HepG2 (cell line): ENCODE measurements at regions not wholly inside any gene's neighbourhood (a gene's known extent, or its start where the extent isn't known, plus 50 kb on each side); places are given as distances from the start of the nearest gene placed in this dataset.

ENCODE experiments used
- ARID2 ChIP-seq: sonication (generic); formaldehyde crosslinking; IDR thresholded peaks from 2 replicates; pipeline ENCODE4 v1.8.1; 2022; ENCODE audit warnings: mild to moderate bottlenecking, missing genetic modification reagents, borderline replicate concordance
- ARNTL ChIP-seq: sonication (generic); formaldehyde crosslinking; IDR thresholded peaks from 2 replicates; pipeline ENCODE4 v1.4.0; 2020; ENCODE audit warnings: mild to moderate bottlenecking, missing genetic modification reagents
- MAFG ChIP-seq: sonication (generic); formaldehyde crosslinking; IDR thresholded peaks from 2 replicates; pipeline ENCODE4 v1.5.1; 2020; ENCODE audit warnings: mild to moderate bottlenecking, missing genetic modification reagents
- MYNN ChIP-seq: sonication (generic); formaldehyde crosslinking; IDR thresholded peaks from 2 replicates; pipeline ENCODE4 v1.4.0; 2020; ENCODE audit warnings: mild to moderate bottlenecking, low read depth, missing genetic modification reagents
- NR3C1 ChIP-seq: sonication (generic); formaldehyde crosslinking; IDR thresholded peaks from 2 replicates; pipeline ENCODE4 v1.4.0; 2020; ENCODE audit warnings: missing genetic modification reagents
- SNRNP70 ChIP-seq: fragments of 200-400 bp; formaldehyde crosslinking; IDR thresholded peaks from 2 replicates; pipeline ENCODE4 v1.6.1; 2017; ENCODE audit warnings: mild to moderate bottlenecking, low read depth, low read length, moderate library complexity
- SP4 ChIP-seq: sonication (generic); formaldehyde crosslinking; IDR thresholded peaks from 2 replicates; pipeline ENCODE4 v1.8.1; 2023; ENCODE audit warnings: mild to moderate bottlenecking, missing genetic modification reagents
- TOPORS ChIP-seq: sonication (generic); formaldehyde crosslinking; IDR thresholded peaks from 2 replicates; pipeline ENCODE4 v1.8.0; 2023; ENCODE audit warnings: mild to moderate bottlenecking, missing genetic modification reagents
- ZBTB7A ChIP-seq: sonication (generic); formaldehyde crosslinking; IDR thresholded peaks from 2 replicates; pipeline ENCODE4 v1.8.0; 2022; ENCODE audit warnings: mild to moderate bottlenecking, missing genetic modification reagents
- ZNF350 ChIP-seq: sonication (generic); formaldehyde crosslinking; IDR thresholded peaks from 2 replicates; pipeline ENCODE4 v1.4.0; 2020; ENCODE audit warnings: mild to moderate bottlenecking, low read depth, missing genetic modification reagents, borderline replicate concordance
- ZNF543 ChIP-seq: sonication (generic); formaldehyde crosslinking; IDR thresholded peaks from 2 replicates; pipeline ENCODE4 v1.4.0; 2020; ENCODE audit warnings: mild to moderate bottlenecking, missing genetic modification reagents
- ZNF562 ChIP-seq: sonication (generic); formaldehyde crosslinking; IDR thresholded peaks from 2 replicates; pipeline ENCODE4 v1.8.0; 2022; ENCODE audit warnings: missing genetic modification reagents, borderline replicate concordance
- ZSCAN25 ChIP-seq: sonication (generic); formaldehyde crosslinking; IDR thresholded peaks from 2 replicates; pipeline ENCODE4 v1.8.0; 2022; ENCODE audit warnings: mild to moderate bottlenecking, missing genetic modification reagents
- TF ChIP-seq, protein P1 (sequence below): sonication (generic); formaldehyde crosslinking; IDR thresholded peaks from 2 replicates; pipeline ENCODE4; 2020; ENCODE audit warnings: missing genetic modification reagents, mild to moderate bottlenecking, borderline replicate concordance
- TF ChIP-seq, protein P2 (sequence below): sonication (generic); formaldehyde crosslinking; IDR thresholded peaks from 2 replicates; pipeline ENCODE4 v1.5.0; 2020; ENCODE audit warnings: mild to moderate bottlenecking, missing genetic modification reagents
- TF ChIP-seq, protein P3 (sequence below): sonication (generic); formaldehyde crosslinking; IDR thresholded peaks from 2 replicates; pipeline ENCODE4 v1.4.0; 2020; ENCODE audit warnings: mild to moderate bottlenecking, missing genetic modification reagents, borderline replicate concordance
- TF ChIP-seq, protein P4 (sequence below): sonication (generic); formaldehyde crosslinking; IDR thresholded peaks from 2 replicates; pipeline ENCODE4 v1.4.0; 2020; ENCODE audit warnings: missing genetic modification reagents, mild to moderate bottlenecking, borderline replicate concordance

DNA sequence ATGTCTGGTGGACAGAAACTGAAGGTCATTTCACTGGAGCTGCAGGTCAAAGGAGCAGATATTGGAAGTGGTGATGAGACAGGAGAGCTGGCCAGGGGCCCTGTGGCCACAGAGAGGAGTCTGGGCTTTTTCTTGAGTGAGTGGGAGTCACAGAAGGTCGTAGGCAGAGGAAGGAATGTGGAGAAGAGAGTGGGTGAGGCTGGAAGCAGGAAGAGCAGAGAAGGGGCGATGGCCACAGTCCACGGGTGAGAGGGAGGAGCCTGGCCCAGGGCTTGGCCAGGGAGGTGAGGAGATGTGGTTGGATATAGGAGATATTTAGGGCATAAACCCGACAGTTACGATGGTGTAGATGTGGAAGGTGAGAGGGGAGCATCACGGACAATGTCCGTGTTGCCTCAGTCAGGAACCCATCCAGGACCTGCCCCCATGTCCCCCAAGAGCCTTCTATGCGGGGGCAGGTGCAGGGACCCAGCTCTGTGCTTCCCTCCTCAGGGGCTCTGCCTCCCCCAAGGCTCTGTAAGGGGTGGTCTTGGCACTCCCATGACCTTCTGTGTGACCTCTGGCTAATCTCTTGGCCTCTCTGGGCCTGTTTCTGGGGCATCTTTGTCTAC is 150.5 kb upstream of the PTPN1 start (continued):
- TF ChIP-seq, protein P1, sequence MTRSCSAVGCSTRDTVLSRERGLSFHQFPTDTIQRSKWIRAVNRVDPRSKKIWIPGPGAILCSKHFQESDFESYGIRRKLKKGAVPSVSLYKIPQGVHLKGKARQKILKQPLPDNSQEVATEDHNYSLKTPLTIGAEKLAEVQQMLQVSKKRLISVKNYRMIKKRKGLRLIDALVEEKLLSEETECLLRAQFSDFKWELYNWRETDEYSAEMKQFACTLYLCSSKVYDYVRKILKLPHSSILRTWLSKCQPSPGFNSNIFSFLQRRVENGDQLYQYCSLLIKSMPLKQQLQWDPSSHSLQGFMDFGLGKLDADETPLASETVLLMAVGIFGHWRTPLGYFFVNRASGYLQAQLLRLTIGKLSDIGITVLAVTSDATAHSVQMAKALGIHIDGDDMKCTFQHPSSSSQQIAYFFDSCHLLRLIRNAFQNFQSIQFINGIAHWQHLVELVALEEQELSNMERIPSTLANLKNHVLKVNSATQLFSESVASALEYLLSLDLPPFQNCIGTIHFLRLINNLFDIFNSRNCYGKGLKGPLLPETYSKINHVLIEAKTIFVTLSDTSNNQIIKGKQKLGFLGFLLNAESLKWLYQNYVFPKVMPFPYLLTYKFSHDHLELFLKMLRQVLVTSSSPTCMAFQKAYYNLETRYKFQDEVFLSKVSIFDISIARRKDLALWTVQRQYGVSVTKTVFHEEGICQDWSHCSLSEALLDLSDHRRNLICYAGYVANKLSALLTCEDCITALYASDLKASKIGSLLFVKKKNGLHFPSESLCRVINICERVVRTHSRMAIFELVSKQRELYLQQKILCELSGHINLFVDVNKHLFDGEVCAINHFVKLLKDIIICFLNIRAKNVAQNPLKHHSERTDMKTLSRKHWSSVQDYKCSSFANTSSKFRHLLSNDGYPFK (CRISPR knock-in tag) = peak; percentile 15; the same call in 1 of the 2 replicates
- TF ChIP-seq, protein P2, sequence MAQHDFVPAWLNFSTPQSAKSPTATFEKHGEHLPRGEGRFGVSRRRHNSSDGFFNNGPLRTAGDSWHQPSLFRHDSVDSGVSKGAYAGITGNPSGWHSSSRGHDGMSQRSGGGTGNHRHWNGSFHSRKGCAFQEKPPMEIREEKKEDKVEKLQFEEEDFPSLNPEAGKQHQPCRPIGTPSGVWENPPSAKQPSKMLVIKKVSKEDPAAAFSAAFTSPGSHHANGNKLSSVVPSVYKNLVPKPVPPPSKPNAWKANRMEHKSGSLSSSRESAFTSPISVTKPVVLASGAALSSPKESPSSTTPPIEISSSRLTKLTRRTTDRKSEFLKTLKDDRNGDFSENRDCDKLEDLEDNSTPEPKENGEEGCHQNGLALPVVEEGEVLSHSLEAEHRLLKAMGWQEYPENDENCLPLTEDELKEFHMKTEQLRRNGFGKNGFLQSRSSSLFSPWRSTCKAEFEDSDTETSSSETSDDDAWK (CRISPR knock-in tag) = no peak
- TF ChIP-seq, protein P3, sequence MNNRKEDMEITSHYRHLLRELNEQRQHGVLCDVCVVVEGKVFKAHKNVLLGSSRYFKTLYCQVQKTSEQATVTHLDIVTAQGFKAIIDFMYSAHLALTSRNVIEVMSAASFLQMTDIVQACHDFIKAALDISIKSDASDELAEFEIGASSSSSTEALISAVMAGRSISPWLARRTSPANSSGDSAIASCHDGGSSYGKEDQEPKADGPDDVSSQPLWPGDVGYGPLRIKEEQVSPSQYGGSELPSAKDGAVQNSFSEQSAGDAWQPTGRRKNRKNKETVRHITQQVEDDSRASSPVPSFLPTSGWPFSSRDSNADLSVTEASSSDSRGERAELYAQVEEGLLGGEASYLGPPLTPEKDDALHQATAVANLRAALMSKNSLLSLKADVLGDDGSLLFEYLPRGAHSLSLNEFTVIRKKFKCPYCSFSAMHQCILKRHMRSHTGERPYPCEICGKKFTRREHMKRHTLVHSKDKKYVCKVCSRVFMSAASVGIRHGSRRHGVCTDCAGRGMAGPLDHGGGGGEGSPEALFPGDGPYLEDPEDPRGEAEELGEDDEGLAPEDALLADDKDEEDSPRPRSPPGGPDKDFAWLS (CRISPR knock-in tag) = 0 out of 2 replicates have a peak, but pooled peaks have one; percentile 51
- peak; percentile 50; the same call in 1 of the 2 replicates for TF ChIP-seq ZSCAN25
- TF ChIP-seq MAFG = 0 out of 2 replicates have a peak, but pooled peaks have one; percentile 15
- TF ChIP-seq MYNN = 0 out of 2 replicates have a peak, but pooled peaks have one; percentile 4
- TF ChIP-seq ARID2 (CRISPR knock-in tag) = 0 out of 2 replicates have a peak, but pooled peaks have one; percentile 42
- TF ChIP-seq SP4 (CRISPR knock-in tag) = peak; percentile 40; the same call in 1 of the 2 replicates
- 0 out of 2 replicates have a peak, but pooled peaks have one; percentile 33 for TF ChIP-seq ARNTL (CRISPR knock-in tag)
- TF ChIP-seq, protein P4, sequence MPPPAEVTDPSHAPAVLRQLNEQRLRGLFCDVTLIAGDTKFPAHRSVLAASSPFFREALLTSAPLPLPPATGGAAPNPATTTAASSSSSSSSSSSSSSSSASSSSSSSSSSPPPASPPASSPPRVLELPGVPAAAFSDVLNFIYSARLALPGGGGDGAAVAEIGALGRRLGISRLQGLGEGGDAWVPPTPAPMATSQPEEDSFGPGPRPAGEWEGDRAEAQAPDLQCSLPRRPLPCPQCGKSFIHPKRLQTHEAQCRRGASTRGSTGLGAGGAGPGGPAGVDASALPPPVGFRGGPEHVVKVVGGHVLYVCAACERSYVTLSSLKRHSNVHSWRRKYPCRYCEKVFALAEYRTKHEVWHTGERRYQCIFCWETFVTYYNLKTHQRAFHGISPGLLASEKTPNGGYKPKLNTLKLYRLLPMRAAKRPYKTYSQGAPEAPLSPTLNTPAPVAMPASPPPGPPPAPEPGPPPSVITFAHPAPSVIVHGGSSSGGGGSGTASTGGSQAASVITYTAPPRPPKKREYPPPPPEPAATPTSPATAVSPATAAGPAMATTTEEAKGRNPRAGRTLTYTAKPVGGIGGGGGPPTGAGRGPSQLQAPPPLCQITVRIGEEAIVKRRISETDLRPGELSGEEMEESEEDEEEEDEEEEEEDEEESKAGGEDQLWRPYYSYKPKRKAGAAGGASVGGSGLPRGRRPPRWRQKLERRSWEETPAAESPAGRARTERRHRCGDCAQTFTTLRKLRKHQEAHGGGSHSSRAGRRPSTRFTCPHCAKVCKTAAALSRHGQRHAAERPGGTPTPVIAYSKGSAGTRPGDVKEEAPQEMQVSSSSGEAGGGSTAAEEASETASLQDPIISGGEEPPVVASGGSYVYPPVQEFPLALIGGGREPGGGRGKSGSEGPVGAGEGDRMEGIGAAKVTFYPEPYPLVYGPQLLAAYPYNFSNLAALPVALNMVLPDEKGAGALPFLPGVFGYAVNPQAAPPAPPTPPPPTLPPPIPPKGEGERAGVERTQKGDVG (CRISPR knock-in tag) = no peak
- 0 out of 2 replicates have a peak, but pooled peaks have one; percentile 69 for TF ChIP-seq ZNF543
- TF ChIP-seq ZBTB7A (CRISPR knock-in tag) = 0 out of 2 replicates have a peak, but pooled peaks have one; percentile 39
- TF ChIP-seq SNRNP70 = no peak
- no peak for TF ChIP-seq NR3C1 (CRISPR knock-in tag)
- TF ChIP-seq ZNF350 (CRISPR knock-in tag) = 0 out of 2 replicates have a peak, but pooled peaks have one; percentile 10
- no peak for TF ChIP-seq ZNF562 (CRISPR knock-in tag)
- TF ChIP-seq TOPORS (CRISPR knock-in tag) = 0 out of 2 replicates have a peak, but pooled peaks have one; percentile 35
